ENCODE measurements at regions not wholly inside any gene's neighbourhood (a gene's known extent, or its start where the extent isn't known, plus 50 kb on each side); places are given as distances from the start of the nearest gene placed in this dataset.
"Not testable (repeated sequence)": the region's sequence is repeated elsewhere in the genome, so short reads cannot be mapped to it uniquely, and the experiment has no call there.

GRCh38 chr9:91512235-91512634, 88.6 kb upstream of the NFIL3 start:
- not testable (repeated sequence) for DNase-seq (ENCODE audit: low read depth in 2 of 2)

GRCh38 chr9:91503673-91504081, 80.0 kb upstream of the NFIL3 start:
- DNase-seq (ENCODE audit: low read depth in 2 of 2), result no peak

- no peak for DNase-seq (ENCODE audit: low read depth in 2 of 2)
Measured at GRCh38 chr9:91502913-91503672, 79.5 kb upstream of the NFIL3 start.

- DNase-seq (ENCODE audit: low read depth in 2 of 2), result no peak
Measured at GRCh38 chr9:91502475-91502874, 78.8 kb upstream of the NFIL3 start.

GRCh38 chr9:91500509-91501014, 76.9 kb upstream of the NFIL3 start:
- peak; percentile 2 to 22 for DNase-seq (ENCODE audit: low read depth in 2 of 2)

- no peak for DNase-seq (ENCODE audit: low read depth in 2 of 2)
Measured at GRCh38 chr9:91496351-91496750, 72.7 kb upstream of the NFIL3 start.

GRCh38 chr9:91495450-91495849, 71.8 kb upstream of the NFIL3 start:
- no peak for DNase-seq (ENCODE audit: low read depth in 2 of 2)

- DNase-seq (ENCODE audit: low read depth in 2 of 2), result no peak
Measured at GRCh38 chr9:91494751-91495150, 71.1 kb upstream of the NFIL3 start.

GRCh38 chr9:91492237-91492636, 68.6 kb upstream of the NFIL3 start:
- DNase-seq (ENCODE audit: low read depth in 2 of 2), result no peak

GRCh38 chr9:91491624-91492023, 68.0 kb upstream of the NFIL3 start:
- no peak for DNase-seq (ENCODE audit: low read depth in 2 of 2)

GRCh38 chr9:91489361-91489899, 65.8 kb upstream of the NFIL3 start:
- no peak for DNase-seq (ENCODE audit: low read depth in 2 of 2)

- no peak for DNase-seq (ENCODE audit: low read depth in 2 of 2)
Measured at GRCh38 chr9:91488341-91488740, 64.7 kb upstream of the NFIL3 start.

GRCh38 chr9:91486699-91487497, 63.3 kb upstream of the NFIL3 start:
- DNase-seq (ENCODE audit: low read depth in 2 of 2), result no peak

GRCh38 chr9:91485006-91485405, 61.4 kb upstream of the NFIL3 start:
- DNase-seq (ENCODE audit: low read depth in 2 of 2), result no peak

GRCh38 chr9:91483835-91484234, 60.2 kb upstream of the NFIL3 start:
- no peak for DNase-seq (ENCODE audit: low read depth in 2 of 2)

GRCh38 chr9:91483189-91483691, 59.6 kb upstream of the NFIL3 start:
- no peak for DNase-seq (ENCODE audit: low read depth in 2 of 2)

GRCh38 chr9:91481972-91482371, 58.3 kb upstream of the NFIL3 start:
- DNase-seq (ENCODE audit: low read depth in 2 of 2), result no peak

GRCh38 chr9:91477106-91477505, 53.5 kb upstream of the NFIL3 start:
- DNase-seq (ENCODE audit: low read depth in 2 of 2), result no peak

GRCh38 chr9:91474656-91475055, 51.0 kb upstream of the NFIL3 start:
- DNase-seq (ENCODE audit: low read depth in 2 of 2), result no peak

Data from stimulated activated CD4-positive, alpha-beta T cell treated with anti-CD3 and anti-CD28 coated beads, Interleukin-4, amount 100 ng/mL, for 48 hours (primary cell).